ENCODE measurements at regions not wholly inside any gene's neighbourhood (a gene's known extent, or its start where the extent isn't known, plus 50 kb on each side); places are given as distances from the start of the nearest gene placed in this dataset.

DNA sequence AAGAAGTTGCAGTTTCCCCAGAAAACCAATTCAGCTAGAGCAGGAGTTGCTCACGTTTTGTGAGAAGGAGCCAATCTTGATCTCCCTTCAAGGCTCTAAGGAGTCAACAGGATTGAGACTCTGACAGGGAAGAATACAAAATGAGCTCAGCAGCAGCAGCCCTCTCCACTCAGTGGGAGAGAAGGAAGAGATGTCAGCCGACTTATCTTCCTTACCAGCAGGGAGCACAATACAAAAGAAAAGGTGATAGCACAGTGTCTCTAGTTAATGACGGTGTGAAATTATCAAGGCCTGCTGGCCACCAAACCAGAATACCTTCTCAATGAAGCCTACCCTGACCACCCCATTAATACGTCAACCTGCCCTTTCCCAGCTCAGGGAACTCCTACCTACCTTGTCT is 223.6 kb upstream of the TMPO start:
- Histone ChIP-seq H3K9me3 (ENCODE audit: control insufficient read depth in 2 of 2, insufficient read depth in 1 of 2, low read depth in 1 of 2, low read length in 1 of 2) (no peaks in the 10 kb centered on the region), H3K36me3 (ENCODE audit: control insufficient read depth in 2 of 2, insufficient read depth in 2 of 2, low read length in 1 of 2) (no peaks in the 10 kb centered on the region), H3K27me3 (ENCODE audit: control insufficient read depth in 1 of 2, insufficient read depth in 2 of 2, low read length in 2 of 2) (no peaks in the 10 kb centered on the region), H3K4me1 (ENCODE audit: control insufficient read depth in 2 of 2, insufficient read depth in 2 of 2, low read length in 1 of 2) (no peaks in the 10 kb centered on the region), H3K4me3 (ENCODE audit: low read depth in 1 of 2, low read length in 2 of 2) (no peak overlapping the region), H3K27ac (ENCODE audit: low read depth in 2 of 2, low read length in 1 of 2) (no peak overlapping the region)
- 29 to 30% methylated on average over 4 of the region's 4 CpGs for WGBS, 2 donors

DNA sequence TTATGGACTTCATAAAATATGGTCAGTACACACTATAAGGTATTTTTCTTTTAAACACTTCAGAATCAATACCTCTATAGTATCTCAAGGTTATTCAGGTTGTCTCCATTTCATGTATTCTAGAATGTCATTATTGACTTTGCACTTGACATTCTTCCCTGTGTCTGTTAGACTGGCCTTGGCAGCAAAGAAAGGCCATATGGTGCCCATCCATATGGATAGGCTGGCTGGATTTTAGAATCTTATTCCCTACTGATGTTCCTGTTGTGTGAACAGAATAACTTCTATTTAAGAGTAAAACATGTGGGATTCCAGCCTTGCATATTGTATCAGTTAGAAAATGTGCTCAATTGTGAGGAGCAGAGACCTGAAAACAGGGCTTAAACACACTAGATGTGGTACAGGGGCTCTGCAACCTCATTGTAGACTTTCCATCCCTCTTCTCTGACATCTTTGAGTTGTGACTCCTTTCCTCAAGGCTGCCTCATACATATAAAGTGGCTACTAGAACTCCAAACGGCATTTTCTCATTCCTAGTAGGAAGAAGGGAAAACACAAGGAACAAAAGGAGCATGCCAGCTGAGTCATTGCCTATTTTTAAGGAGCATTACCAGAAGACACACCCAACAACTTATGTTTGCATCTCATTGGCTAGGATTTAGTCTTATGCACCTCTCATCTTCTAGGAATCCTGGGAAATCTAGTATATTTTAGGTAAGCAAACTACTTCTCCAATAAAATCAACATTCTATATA is 221.2 kb upstream of the TMPO start:
- 26 to 48% methylated on average over 1 of the region's 1 CpG for WGBS, 2 donors
- no peak overlapping the region for H3K4me3 ChIP-seq (ENCODE audit: low read depth in 1 of 2, low read length in 2 of 2)

DNA sequence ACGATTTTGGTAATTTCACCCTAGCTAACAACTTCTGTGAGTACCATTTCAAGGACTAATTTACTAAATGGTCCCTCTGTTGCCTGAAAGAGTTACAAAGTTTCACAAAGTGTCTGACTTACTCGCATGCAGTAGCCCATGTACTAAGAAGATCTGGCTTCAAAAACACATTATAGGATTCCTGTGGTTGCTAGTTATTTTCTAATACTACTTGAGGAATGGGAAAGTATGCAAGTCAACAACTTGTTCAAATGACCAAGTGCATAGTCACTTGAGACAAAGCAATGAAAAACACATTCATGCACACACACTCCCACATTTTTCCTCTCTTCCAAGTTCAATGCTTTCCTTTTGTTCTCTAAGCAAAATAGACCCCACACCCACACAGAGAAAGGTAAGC is 219.7 kb upstream of the TMPO start:
- Histone ChIP-seq H3K27ac (ENCODE audit: low read depth in 2 of 2, low read length in 1 of 2) (no peak overlapping the region), H3K36me3 (ENCODE audit: control insufficient read depth in 2 of 2, insufficient read depth in 2 of 2, low read length in 1 of 2) (no peaks in the 10 kb centered on the region), H3K27me3 (ENCODE audit: control insufficient read depth in 1 of 2, insufficient read depth in 2 of 2, low read length in 2 of 2) (no peaks in the 10 kb centered on the region), H3K9me3 (ENCODE audit: control insufficient read depth in 2 of 2, insufficient read depth in 1 of 2, low read depth in 1 of 2, low read length in 1 of 2) (no peaks in the 10 kb centered on the region), H3K4me3 (ENCODE audit: low read depth in 1 of 2, low read length in 2 of 2) (no peak overlapping the region), H3K4me1 (ENCODE audit: control insufficient read depth in 2 of 2, insufficient read depth in 2 of 2, low read length in 1 of 2) (no peaks in the 10 kb centered on the region)
- WGBS, 2 donors = 68 to 75% methylated on average over 2 of the region's 2 CpGs

More for the DNA sequence above, 221.2 kb upstream of the TMPO start:
- no peaks in the 10 kb centered on the region for H3K9me3 ChIP-seq (ENCODE audit: control insufficient read depth in 2 of 2, insufficient read depth in 1 of 2, low read depth in 1 of 2, low read length in 1 of 2)
- H3K27ac ChIP-seq (ENCODE audit: low read depth in 2 of 2, low read length in 1 of 2) = no peak overlapping the region
- no peaks in the 10 kb centered on the region for H3K27me3 ChIP-seq (ENCODE audit: control insufficient read depth in 1 of 2, insufficient read depth in 2 of 2, low read length in 2 of 2)
- no peaks in the 10 kb centered on the region for H3K36me3 ChIP-seq (ENCODE audit: control insufficient read depth in 2 of 2, insufficient read depth in 2 of 2, low read length in 1 of 2)
- H3K4me1 ChIP-seq (ENCODE audit: control insufficient read depth in 2 of 2, insufficient read depth in 2 of 2, low read length in 1 of 2) = no peaks in the 10 kb centered on the region

DNA sequence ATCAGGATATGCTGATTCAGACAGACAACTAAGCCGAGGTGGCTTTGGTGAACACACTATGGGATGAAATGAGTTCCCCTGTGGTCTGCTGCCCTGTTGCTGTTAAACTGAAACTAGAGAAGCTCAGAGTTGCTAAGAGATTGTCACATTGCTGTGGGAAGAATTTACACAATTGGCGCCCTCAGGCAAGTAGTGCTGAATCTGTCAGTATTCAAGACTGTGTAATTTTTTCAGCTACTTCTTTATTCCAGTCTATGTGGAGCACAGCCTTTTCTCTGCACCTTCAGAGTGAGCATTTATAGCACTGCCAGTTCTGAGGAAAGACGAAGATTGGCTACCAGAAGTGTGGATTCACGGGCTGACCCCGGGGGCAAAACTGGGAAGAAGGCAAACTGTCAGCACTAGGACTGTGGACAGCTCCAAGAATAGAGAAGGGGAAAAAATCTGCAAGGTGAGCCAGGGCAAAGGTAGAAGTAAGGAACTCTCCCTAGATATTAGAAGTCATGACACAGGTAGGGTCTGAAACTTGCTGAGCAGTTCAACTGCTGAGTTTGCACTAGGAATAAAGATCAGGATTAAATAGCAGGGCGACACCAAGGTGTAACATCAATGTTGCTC is 218.8 kb upstream of the TMPO start:
- no peaks in the 10 kb centered on the region for H3K27me3 ChIP-seq (ENCODE audit: control insufficient read depth in 1 of 2, insufficient read depth in 2 of 2, low read length in 2 of 2)
- H3K4me1 ChIP-seq (ENCODE audit: control insufficient read depth in 2 of 2, insufficient read depth in 2 of 2, low read length in 1 of 2) = no peaks in the 10 kb centered on the region
- no peak overlapping the region for H3K4me3 ChIP-seq (ENCODE audit: low read depth in 1 of 2, low read length in 2 of 2)
- 39 to 49% methylated on average over 6 of the region's 6 CpGs for WGBS, 2 donors
- H3K9me3 ChIP-seq (ENCODE audit: control insufficient read depth in 2 of 2, insufficient read depth in 1 of 2, low read depth in 1 of 2, low read length in 1 of 2) = no peaks in the 10 kb centered on the region
- H3K36me3 ChIP-seq (ENCODE audit: control insufficient read depth in 2 of 2, insufficient read depth in 2 of 2, low read length in 1 of 2) = no peaks in the 10 kb centered on the region
- H3K27ac ChIP-seq (ENCODE audit: low read depth in 2 of 2, low read length in 1 of 2) = no peak overlapping the region

DNA sequence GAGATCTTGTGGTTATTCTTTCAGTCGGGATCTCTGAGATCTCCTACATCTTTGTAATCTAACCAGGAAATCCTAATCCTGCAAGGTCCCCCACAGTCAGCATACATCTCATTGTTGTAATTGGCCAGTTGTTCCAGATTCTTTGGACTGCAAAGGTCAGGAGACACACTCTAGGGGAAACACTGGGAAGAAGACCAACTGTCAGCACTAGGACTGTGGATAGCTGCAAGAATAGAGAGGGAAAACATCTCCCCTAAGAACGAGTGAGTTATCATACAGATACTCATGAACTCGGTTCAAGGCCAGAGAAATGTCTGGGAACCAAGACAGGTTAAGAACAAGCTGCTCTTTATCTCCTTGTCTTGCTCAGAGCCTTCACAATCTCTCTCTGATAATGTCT is 217.9 kb upstream of the TMPO start:
- Histone ChIP-seq H3K36me3 (ENCODE audit: control insufficient read depth in 2 of 2, insufficient read depth in 2 of 2, low read length in 1 of 2) (no peaks in the 10 kb centered on the region), H3K4me3 (ENCODE audit: low read depth in 1 of 2, low read length in 2 of 2) (no peak overlapping the region), H3K4me1 (ENCODE audit: control insufficient read depth in 2 of 2, insufficient read depth in 2 of 2, low read length in 1 of 2) (no peaks in the 10 kb centered on the region), H3K27ac (ENCODE audit: low read depth in 2 of 2, low read length in 1 of 2) (no peak overlapping the region), H3K27me3 (ENCODE audit: control insufficient read depth in 1 of 2, insufficient read depth in 2 of 2, low read length in 2 of 2) (no peaks in the 10 kb centered on the region), H3K9me3 (ENCODE audit: control insufficient read depth in 2 of 2, insufficient read depth in 1 of 2, low read depth in 1 of 2, low read length in 1 of 2) (no peaks in the 10 kb centered on the region)
- 59 to 60% methylated on average over 3 of the region's 3 CpGs for WGBS, 2 donors

DNA sequence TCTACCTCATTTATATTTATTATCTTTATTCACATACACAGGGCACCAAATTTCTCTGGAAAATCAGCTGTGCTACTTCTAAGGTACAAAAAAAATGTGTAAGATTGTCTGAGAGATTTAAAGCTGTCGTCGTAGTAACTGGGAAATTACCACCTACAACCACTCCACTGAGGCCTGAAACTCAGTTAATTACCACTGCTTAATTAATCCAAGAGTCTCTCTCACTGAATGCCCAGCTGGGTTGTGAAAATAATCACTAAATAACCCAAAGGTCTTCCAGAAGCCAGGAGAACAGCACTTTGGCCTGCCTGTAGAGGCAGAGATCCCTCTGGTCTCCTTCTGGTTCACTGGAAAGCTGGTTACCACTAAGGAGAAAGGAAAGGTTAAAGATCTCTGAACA is 207.2 kb upstream of the TMPO start:
- no peak overlapping the region for H3K27ac ChIP-seq (ENCODE audit: low read depth in 2 of 2, low read length in 1 of 2)
- H3K36me3 ChIP-seq (ENCODE audit: control insufficient read depth in 2 of 2, insufficient read depth in 2 of 2, low read length in 1 of 2) = no peaks in the 10 kb centered on the region
- no peaks in the 10 kb centered on the region for H3K27me3 ChIP-seq (ENCODE audit: control insufficient read depth in 1 of 2, insufficient read depth in 2 of 2, low read length in 2 of 2)
- 81 to 92% methylated on average over 2 of the region's 2 CpGs for WGBS, 2 donors
- no peak overlapping the region for H3K4me3 ChIP-seq (ENCODE audit: low read depth in 1 of 2, low read length in 2 of 2)
- no peaks in the 10 kb centered on the region for H3K9me3 ChIP-seq (ENCODE audit: control insufficient read depth in 2 of 2, insufficient read depth in 1 of 2, low read depth in 1 of 2, low read length in 1 of 2)
- H3K4me1 ChIP-seq (ENCODE audit: control insufficient read depth in 2 of 2, insufficient read depth in 2 of 2, low read length in 1 of 2) = no peaks in the 10 kb centered on the region

DNA sequence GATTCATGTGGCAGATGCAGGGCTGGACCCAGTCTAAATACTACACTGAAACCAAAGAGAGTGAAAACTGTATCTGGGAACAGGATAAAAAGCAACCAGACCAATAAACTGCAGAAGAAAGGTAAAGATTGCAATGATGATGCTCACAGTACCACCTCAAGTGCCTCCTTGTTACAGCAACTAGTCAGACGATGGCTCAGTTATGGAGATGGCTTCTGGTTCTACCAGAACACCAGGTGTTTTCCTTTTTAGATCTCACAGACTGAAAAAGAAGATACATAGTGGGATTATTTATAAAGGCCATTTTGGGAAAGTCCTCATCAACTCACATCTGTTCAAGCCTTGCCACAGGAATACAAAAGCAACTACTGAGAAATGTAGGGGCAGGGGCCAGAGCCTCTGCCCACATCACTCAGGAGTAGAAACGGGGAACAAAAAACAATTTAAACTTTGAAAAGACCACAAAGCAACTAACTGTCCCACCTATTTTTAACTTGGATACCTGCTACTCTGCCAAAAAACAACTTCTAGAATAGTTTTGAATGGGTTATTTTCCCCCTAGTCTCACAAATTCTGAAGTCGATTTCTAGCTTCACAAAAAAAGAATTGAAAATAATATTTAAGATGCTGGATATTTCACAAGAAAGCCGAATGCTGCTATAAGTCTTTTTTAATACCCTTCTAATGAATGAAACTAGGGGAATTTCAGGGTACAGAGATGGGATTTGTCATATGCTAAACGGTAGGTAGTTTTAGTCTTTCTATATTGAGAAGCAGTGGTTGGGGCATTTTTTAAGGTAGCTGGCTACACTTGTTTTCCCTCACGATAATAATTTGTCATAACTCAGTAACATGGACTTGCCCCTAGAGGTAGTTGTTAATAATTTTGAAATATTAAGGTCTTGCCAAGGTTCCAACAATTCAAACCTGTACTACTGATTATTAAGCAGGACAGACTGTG is 197.2 kb upstream of the TMPO start:
- Histone ChIP-seq H3K4me1 (ENCODE audit: control insufficient read depth in 2 of 2, insufficient read depth in 2 of 2, low read length in 1 of 2) (no peaks in the 10 kb centered on the region), H3K9me3 (ENCODE audit: control insufficient read depth in 2 of 2, insufficient read depth in 1 of 2, low read depth in 1 of 2, low read length in 1 of 2) (no peaks in the 10 kb centered on the region), H3K4me3 (ENCODE audit: low read depth in 1 of 2, low read length in 2 of 2) (no peak overlapping the region), H3K36me3 (ENCODE audit: control insufficient read depth in 2 of 2, insufficient read depth in 2 of 2, low read length in 1 of 2) (no peaks in the 10 kb centered on the region), H3K27me3 (ENCODE audit: control insufficient read depth in 1 of 2, insufficient read depth in 2 of 2, low read length in 2 of 2) (no peaks in the 10 kb centered on the region), H3K27ac (ENCODE audit: low read depth in 2 of 2, low read length in 1 of 2) (no peak overlapping the region)
- 68 to 74% methylated on average over 6 of the region's 6 CpGs for WGBS, 2 donors

DNA sequence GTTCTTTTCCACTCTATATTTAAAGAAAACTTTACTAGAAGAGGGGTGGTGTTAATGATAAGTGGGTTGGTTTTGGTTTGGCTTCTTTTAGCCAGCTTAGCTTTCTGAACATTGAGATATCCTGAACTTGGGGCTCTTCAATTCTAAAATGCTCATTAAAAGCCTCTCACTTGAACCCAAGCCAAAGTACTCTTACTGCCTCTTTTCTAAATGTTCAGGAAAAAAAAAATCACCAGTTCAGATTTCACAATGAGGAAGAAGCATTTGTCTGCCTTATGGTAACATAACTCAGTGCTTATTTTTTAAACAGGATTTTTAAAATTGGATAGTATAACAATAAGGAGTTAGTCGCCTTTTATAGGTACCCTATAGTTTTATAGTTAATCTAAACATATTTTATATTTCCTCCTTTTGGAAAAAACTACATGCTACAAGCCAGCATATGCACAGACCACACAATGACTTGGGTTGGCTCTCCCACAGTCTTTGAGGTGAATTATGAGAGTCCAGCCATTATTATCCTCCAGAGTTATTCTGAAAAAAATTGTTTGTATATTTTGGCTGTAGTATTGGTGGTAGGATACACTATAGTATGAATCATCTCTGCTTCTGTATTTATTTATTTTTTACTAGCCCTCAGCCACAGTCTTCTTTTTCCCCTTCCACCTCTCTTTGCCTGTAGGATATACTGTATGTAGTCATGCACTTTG is 195.5 kb upstream of the TMPO start:
- Histone ChIP-seq H3K9me3 (ENCODE audit: control insufficient read depth in 2 of 2, insufficient read depth in 1 of 2, low read depth in 1 of 2, low read length in 1 of 2) (no peaks in the 10 kb centered on the region), H3K27ac (ENCODE audit: low read depth in 2 of 2, low read length in 1 of 2) (no peak overlapping the region), H3K27me3 (ENCODE audit: control insufficient read depth in 1 of 2, insufficient read depth in 2 of 2, low read length in 2 of 2) (no peaks in the 10 kb centered on the region), H3K36me3 (ENCODE audit: control insufficient read depth in 2 of 2, insufficient read depth in 2 of 2, low read length in 1 of 2) (no peaks in the 10 kb centered on the region), H3K4me1 (ENCODE audit: control insufficient read depth in 2 of 2, insufficient read depth in 2 of 2, low read length in 1 of 2) (no peaks in the 10 kb centered on the region), H3K4me3 (ENCODE audit: low read depth in 1 of 2, low read length in 2 of 2) (no peak overlapping the region)
- WGBS, 2 donors = 44 to 56% methylated on average over 1 of the region's 1 CpG

DNA sequence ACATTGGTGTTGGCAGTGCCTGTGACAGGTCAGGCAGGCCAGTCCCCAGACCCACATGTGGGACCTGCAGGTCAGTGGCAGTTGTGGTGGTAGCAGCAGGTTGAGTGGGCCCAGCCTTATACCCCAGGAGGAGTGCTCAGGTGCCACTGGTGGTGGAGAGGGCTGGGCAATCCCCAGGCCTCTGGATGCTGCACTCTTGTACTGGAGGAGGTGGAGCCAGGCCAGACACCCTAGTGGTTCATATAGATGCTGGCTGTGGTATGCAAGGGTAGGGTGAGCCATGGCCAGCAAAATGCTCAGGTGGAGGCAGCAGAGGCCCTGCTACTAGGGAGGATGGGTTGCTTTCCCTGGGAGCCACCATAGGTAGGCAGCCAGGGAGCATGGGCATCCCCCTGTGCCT is 190.4 kb upstream of the TMPO start:
- Histone ChIP-seq H3K4me3 (ENCODE audit: low read depth in 1 of 2, low read length in 2 of 2) (no peak overlapping the region), H3K27ac (ENCODE audit: low read depth in 2 of 2, low read length in 1 of 2) (no peak overlapping the region), H3K9me3 (ENCODE audit: control insufficient read depth in 2 of 2, insufficient read depth in 1 of 2, low read depth in 1 of 2, low read length in 1 of 2) (no peaks in the 10 kb centered on the region), H3K36me3 (ENCODE audit: control insufficient read depth in 2 of 2, insufficient read depth in 2 of 2, low read length in 1 of 2) (no peaks in the 10 kb centered on the region), H3K27me3 (ENCODE audit: control insufficient read depth in 1 of 2, insufficient read depth in 2 of 2, low read length in 2 of 2) (no peaks in the 10 kb centered on the region), H3K4me1 (ENCODE audit: control insufficient read depth in 2 of 2, insufficient read depth in 2 of 2, low read length in 1 of 2) (no peaks in the 10 kb centered on the region)

Measured in esophagus (tissue), 2 donors.